H9 (cell line): ENCODE measurements at regions not wholly inside any gene's neighbourhood (a gene's known extent, or its start where the extent isn't known, plus 50 kb on each side); places are given as distances from the start of the nearest gene placed in this dataset.

Source experiments
- DNase-seq: peaks from one replicate; pipeline ENCODE4 v3.0.0-alpha.2; 2017
- H2AFZ ChIP-seq: one replicate; pipeline ENCODE4 v1.6.1; 2013; ENCODE audit warnings: mild to moderate bottlenecking, low read length, control low read depth, moderate library complexity
- H2AK5ac ChIP-seq: 2 replicates; pipeline ENCODE4 v1.6.1; 2013; ENCODE audit warnings: low read length, control low read depth, mixed read lengths; ENCODE audit not compliant: insufficient read length
- H2BK120ac ChIP-seq: one replicate; pipeline ENCODE4 v1.6.1; 2013; ENCODE audit warnings: low read depth, mild to moderate bottlenecking, low read length, control low read depth, inconsistent platforms; ENCODE audit not compliant: poor library complexity, severe bottlenecking
- H2BK12ac ChIP-seq: 2 replicates; pipeline ENCODE4 v1.6.1; 2013; ENCODE audit warnings: low read length, control low read depth, mixed read lengths, low read depth; ENCODE audit not compliant: insufficient read length
- H2BK15ac ChIP-seq: 2 replicates; pipeline ENCODE4 v1.6.1; 2013; ENCODE audit warnings: low read depth, low read length, control low read depth
- H2BK20ac ChIP-seq: one replicate; pipeline ENCODE4 v1.6.1; 2013; ENCODE audit warnings: low read depth, mild to moderate bottlenecking, low read length, control low read depth, inconsistent platforms; ENCODE audit not compliant: poor library complexity, severe bottlenecking
- H2BK5ac ChIP-seq: 2 replicates; pipeline ENCODE4 v1.6.1; 2013; ENCODE audit warnings: low read length, control low read depth, mixed read lengths; ENCODE audit not compliant: insufficient read length
- H3K14ac ChIP-seq: 2 replicates; pipeline ENCODE4 v1.6.1; 2013; ENCODE audit warnings: low read length, control low read depth; ENCODE audit not compliant: insufficient read depth
- H3K18ac ChIP-seq: 2 replicates; pipeline ENCODE4 v1.6.1; 2013; ENCODE audit warnings: low read depth, mild to moderate bottlenecking, mixed read lengths, low read length, control low read depth; ENCODE audit not compliant: insufficient read length
- H3K23ac ChIP-seq: 2 replicates; pipeline ENCODE4 v1.6.1; 2013; ENCODE audit warnings: low read length, control low read depth, mixed read lengths, low read depth; ENCODE audit not compliant: insufficient read length
- H3K23me2 ChIP-seq: 2 replicates; pipeline ENCODE4 v1.6.1; 2013; ENCODE audit warnings: low read depth, mild to moderate bottlenecking, mixed read lengths, low read length, control low read depth; ENCODE audit not compliant: insufficient read length, poor library complexity, severe bottlenecking
- H3K27ac ChIP-seq: 2 replicates; pipeline ENCODE4 v1.5.1; 2013; ENCODE audit warnings: low read length, control low read depth, mixed read lengths, low read depth; ENCODE audit not compliant: insufficient read length
- H3K27me3 ChIP-seq: 2 replicates; pipeline ENCODE4 v1.6.1; 2013; ENCODE audit warnings: low read length, control low read depth, inconsistent platforms; ENCODE audit not compliant: insufficient read depth
- H3K4ac ChIP-seq: 2 replicates; pipeline ENCODE4 v1.6.1; 2013; ENCODE audit warnings: low read depth, mild to moderate bottlenecking, control low read depth, inconsistent platforms, low read length, moderate library complexity
- H3K4me1 ChIP-seq: 2 replicates; pipeline ENCODE4 v1.6.1; 2013; ENCODE audit warnings: low read length, control low read depth, inconsistent platforms; ENCODE audit not compliant: insufficient read depth
- H3K4me2 ChIP-seq: 2 replicates; pipeline ENCODE4 v1.6.1; 2013; ENCODE audit warnings: low read length, control low read depth, mixed read lengths; ENCODE audit not compliant: insufficient read length, insufficient read depth
- H3K56ac ChIP-seq: 2 replicates; pipeline ENCODE4 v1.6.1; 2013; ENCODE audit warnings: low read depth, mild to moderate bottlenecking, mixed read lengths, low read length, control low read depth; ENCODE audit not compliant: insufficient read length
- H3K79me1 ChIP-seq: 2 replicates; pipeline ENCODE4 v1.6.1; 2013; ENCODE audit warnings: low read depth, mild to moderate bottlenecking, moderate library complexity, low read length, control low read depth, inconsistent platforms; ENCODE audit not compliant: insufficient read depth, poor library complexity, severe bottlenecking
- H3K79me2 ChIP-seq: 2 replicates; pipeline ENCODE4 v1.6.1; 2013; ENCODE audit warnings: low read length, control low read depth, inconsistent platforms; ENCODE audit not compliant: insufficient read depth
- H3K9ac ChIP-seq: 2 replicates; pipeline ENCODE4 v1.6.1; 2013; ENCODE audit warnings: low read length, control low read depth, mixed read lengths; ENCODE audit not compliant: insufficient read length; ENCODE audit errors: extremely low read depth
- H3K9me3 ChIP-seq: one replicate; pipeline ENCODE4 v1.6.1; 2013; ENCODE audit warnings: low read depth, low read length, inconsistent platforms; ENCODE audit not compliant: control insufficient read depth
- H3T11ph ChIP-seq: one replicate; pipeline ENCODE4 v1.6.1; 2013; ENCODE audit warnings: mild to moderate bottlenecking, low read length, control low read depth, inconsistent platforms
- H4K20me1 ChIP-seq: one replicate; pipeline ENCODE4 v1.6.1; 2013; ENCODE audit not compliant: control insufficient read depth, insufficient read length, insufficient read depth
- H4K5ac ChIP-seq: 2 replicates; pipeline ENCODE4 v1.6.1; 2013; ENCODE audit warnings: low read depth, mild to moderate bottlenecking, mixed read lengths, low read length, control low read depth; ENCODE audit not compliant: insufficient read length
- H4K8ac ChIP-seq: replicated peaks from 2 replicates; pipeline ENCODE4 v1.6.1; 2013; ENCODE audit warnings: low read length, control low read depth, mixed read lengths, low read depth; ENCODE audit not compliant: insufficient read length
- H4K91ac ChIP-seq: 2 replicates; pipeline ENCODE4 v1.6.1; 2013; ENCODE audit warnings: low read depth, mild to moderate bottlenecking, moderate library complexity, mixed read lengths, low read length, control low read depth; ENCODE audit not compliant: insufficient read length
- H3K27ac Mint-ChIP-seq, 3 experiments: 2 replicates in 2 of 3; 3 replicates in 1 of 3; pipeline ENCODE4 v1.8.0; 2020 to 2021; ENCODE audit warnings: mixed read lengths in 3 of 3, mild to moderate bottlenecking in 1 of 3, moderate library complexity in 1 of 3
- H3K27me3 Mint-ChIP-seq: 2 replicates; pipeline ENCODE4 v1.8.0; 2021; ENCODE audit warnings: low read depth, mild to moderate bottlenecking, moderate library complexity, mixed read lengths
- H3K36me3 Mint-ChIP-seq, 3 experiments: 2 replicates in 2 of 3; 3 replicates in 1 of 3; pipeline ENCODE4 v1.8.0; 2020 to 2021; ENCODE audit warnings: low read depth in 3 of 3, mixed read lengths in 3 of 3; ENCODE audit not compliant: insufficient read depth in 1 of 3
- H3K4me1 Mint-ChIP-seq, 2 experiments: 2 replicates each; pipeline ENCODE4 v1.8.0; 2020; ENCODE audit warnings: mixed read lengths in 2 of 2
- H3K4me3 Mint-ChIP-seq, 2 experiments: 2 replicates in 1 of 2; 3 replicates in 1 of 2; pipeline ENCODE4 v1.8.0; 2020 to 2021; ENCODE audit warnings: mild to moderate bottlenecking in 2 of 2, mixed read lengths in 2 of 2, moderate library complexity in 1 of 2
- H3K9me3 Mint-ChIP-seq, 2 experiments: 2 replicates in 1 of 2; 3 replicates in 1 of 2; pipeline ENCODE4 v1.8.0; 2020; ENCODE audit warnings: mild to moderate bottlenecking in 2 of 2, mixed read lengths in 2 of 2, moderate library complexity in 1 of 2
- CTCF ChIP-seq: fragments of 200-600 bp; sonication (generic); conservative IDR thresholded peaks from 3 replicates; pipeline ENCODE4 v1.8.0; 2021; ENCODE audit warnings: antibody characterized with exemption, mild to moderate bottlenecking
- WGBS: extraction: QIAGEN DNeasy Blood & Tissue Kit; methylation state at CpG from one replicate; pipeline ENCODE4 v1.1.7; 2013; ENCODE audit warnings: missing lambda C conversion rate, low lambda C conversion rate, mixed read lengths; ENCODE audit not compliant: insufficient read length; ENCODE audit errors: extremely low coverage; 5-methylcytosine and 5-hydroxymethylcytosine counted together

- no peak overlapping the region for H4K5ac ChIP-seq
- no peak overlapping the region for H3T11ph ChIP-seq
- H3K56ac ChIP-seq, result no peak overlapping the region
- no peak overlapping the region for H3K18ac ChIP-seq
- H4K91ac ChIP-seq, result no peak overlapping the region
- no peak overlapping the region for H2AK5ac ChIP-seq
- no peak overlapping the region for H3K9ac ChIP-seq
- no peak overlapping the region for H3K4me3 Mint-ChIP-seq
- WGBS, result no CpG with 5 or more reads among the region's 1 CpG
- no peak overlapping the region for H3K4ac ChIP-seq
- peaks cover 3% of the 10 kb centered on the region; the same call in 1 of the 2 replicates for H3K4me1 ChIP-seq
- H2BK20ac ChIP-seq, result no peak overlapping the region
- no peak overlapping the region for H2BK5ac ChIP-seq
- no peaks in the 10 kb centered on the region for H4K20me1 ChIP-seq
- H3K79me1 ChIP-seq, result no peaks in the 10 kb centered on the region
- no peaks in the 10 kb centered on the region for H3K36me3 Mint-ChIP-seq
- no peak for DNase-seq
- no peak overlapping the region for H3K14ac ChIP-seq
- H2BK15ac ChIP-seq, result no peak overlapping the region
- H4K8ac ChIP-seq, result no peak overlapping the region
- H3K27me3 Mint-ChIP-seq, result no peaks in the 10 kb centered on the region
- no peak overlapping the region for H2BK120ac ChIP-seq
- no peak overlapping the region for H3K27ac ChIP-seq
- no peaks in the 10 kb centered on the region for H3K9me3 Mint-ChIP-seq
- H3K27ac Mint-ChIP-seq, result no peak overlapping the region
- no peak overlapping the region for H3K23ac ChIP-seq
- no peaks in the 10 kb centered on the region for H3K23me2 ChIP-seq
- H3K79me2 ChIP-seq, result no peaks in the 10 kb centered on the region
- H2BK12ac ChIP-seq, result no peak overlapping the region
- H2AFZ ChIP-seq, result no peak overlapping the region
- TF ChIP-seq CTCF, result no peak
- H3K9me3 ChIP-seq, result no peaks in the 10 kb centered on the region
- H3K4me2 ChIP-seq, result no peak overlapping the region
- no peaks in the 10 kb centered on the region for H3K27me3 ChIP-seq
- H3K4me1 Mint-ChIP-seq, result peaks cover 6 to 13% of the 10 kb centered on the region in 2 experiments
Measured at GRCh38 chr12:24222968-24223367, 273.5 kb upstream of the SOX5 start.
